CD1c-positive myeloid dendritic cell (primary cell): ENCODE measurements at regions not wholly inside any gene's neighbourhood (a gene's known extent, or its start where the extent isn't known, plus 50 kb on each side); places are given as distances from the start of the nearest gene placed in this dataset.
"Not testable (repeated sequence)": the region's sequence is repeated elsewhere in the genome, so short reads cannot be mapped to it uniquely, and the experiment has no call there.

ENCODE experiments used
- DNase-seq: peaks from one replicate; pipeline ENCODE4 v3.0.0-alpha.2; 2016; ENCODE audit errors: extremely low spot score

DNA sequence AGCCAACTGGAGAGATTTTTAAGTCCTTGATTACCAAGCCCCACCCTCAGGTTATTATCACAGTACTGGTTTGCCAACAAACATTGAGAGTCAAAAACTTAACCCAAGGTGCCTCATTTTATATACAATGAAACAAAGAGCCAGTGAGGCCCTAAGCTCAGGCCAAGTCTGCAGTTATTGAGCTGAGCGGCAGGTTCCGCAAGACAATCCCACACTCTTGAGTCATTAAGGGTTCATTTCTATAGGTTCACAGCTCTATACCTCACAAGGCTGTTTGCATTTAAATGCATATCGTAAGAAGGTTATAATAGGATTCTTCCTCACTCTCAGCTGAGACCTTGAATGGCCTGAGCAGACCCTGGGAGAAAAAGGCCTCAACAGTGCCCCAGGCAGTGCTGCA lies 268.4 kb upstream of the RGPD4 start:
- no peak for DNase-seq

DNA sequence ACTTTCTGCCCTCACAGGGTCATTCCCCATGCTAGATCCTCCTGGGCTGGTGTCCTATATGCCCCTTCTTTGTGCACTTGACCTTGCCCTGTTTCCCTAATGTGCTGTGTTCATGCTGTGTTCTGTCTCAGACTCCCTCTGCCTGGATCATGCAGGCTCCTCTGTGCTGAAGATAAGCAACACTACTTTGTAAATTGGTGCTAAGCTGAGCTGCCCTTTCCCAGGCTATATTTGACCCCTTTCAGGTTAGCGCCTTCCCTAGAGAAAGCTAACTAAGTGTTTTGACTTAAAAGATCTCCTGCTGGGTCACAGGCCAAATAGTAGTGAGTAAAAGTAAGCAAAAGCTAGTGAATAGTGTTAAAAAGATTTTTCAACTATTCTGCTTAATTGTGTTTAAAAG lies 257.2 kb upstream of the RGPD4 start:
- DNase-seq: no peak

DNA sequence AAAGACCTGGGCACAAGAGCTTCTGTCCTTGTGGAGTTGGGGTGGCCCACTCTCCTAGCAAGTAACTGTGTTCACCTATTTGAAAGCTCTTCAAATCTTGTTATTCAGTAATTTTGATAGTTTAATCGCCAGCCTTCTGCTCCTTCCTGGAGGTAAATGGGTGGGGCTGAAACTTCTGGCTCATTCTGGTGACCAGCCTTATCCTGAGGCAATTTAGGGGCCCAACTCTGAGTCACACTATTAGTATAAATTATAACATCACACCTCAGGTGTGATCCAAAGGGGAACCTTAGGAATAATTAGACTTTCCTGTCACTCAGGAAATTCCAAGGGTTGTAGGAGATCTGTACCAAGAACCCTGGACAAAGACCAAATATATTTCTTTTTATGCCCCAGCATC lies 255.8 kb upstream of the RGPD4 start:
- no peak for DNase-seq

DNA sequence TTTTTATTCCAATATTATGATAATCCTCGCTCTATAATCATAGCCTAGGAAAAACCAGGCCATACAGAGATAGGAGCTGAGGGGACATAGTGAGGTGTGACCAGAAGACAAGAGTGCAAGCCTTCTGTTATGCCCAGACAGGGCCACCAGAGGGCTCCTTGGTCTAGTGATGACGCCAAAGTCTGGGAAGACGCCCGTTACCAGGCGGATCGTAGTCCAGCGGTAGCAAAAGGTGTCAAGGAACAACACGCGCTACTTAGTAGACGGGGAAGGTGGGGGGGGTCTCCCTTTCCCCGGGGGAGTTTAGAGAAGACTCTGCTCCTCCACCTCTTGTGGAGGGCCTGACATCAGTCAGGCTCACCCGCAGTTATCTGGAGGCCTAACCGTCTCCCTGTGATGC lies 253.8 kb upstream of the RGPD4 start:
- DNase-seq: not testable (repeated sequence)

DNA sequence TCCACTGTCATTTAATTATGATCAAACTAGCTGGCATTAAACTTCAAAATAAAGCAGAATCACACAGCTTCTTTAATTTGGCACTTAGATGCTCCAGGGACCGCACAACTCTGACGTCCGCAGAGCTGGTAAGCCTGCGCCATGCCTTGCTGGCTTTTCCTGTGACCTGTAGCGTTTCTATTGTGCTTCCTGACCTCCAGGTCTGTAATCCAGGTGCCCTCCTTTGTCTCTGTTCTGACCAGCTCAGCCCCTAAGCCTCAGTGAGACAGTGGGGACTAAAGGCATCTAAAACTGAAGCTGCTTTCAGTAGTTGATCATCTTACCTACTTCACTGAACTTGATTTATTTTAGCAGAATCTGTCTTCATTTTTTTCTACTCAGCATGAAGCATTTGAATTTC lies 249.7 kb upstream of the RGPD4 start:
- no peak for DNase-seq

DNA sequence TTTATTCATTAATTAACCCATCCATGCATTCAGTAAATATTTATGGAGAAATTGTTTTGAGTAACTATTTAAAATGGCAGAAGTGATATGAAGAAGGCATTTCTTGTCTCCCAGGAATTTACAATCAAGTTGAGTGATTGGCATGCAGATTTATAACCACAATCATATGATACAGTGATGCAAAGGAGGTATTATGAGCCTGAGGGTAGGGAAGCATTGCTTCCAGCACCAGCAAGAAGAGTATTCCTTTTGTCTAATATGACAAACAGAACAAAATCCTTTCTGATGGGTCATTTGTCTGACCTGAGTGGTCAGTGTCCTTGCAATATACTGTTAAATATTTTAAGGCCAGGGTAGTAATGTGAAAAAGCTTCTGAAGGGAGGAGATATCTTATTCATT lies 244.2 kb upstream of the RGPD4 start:
- no peak for DNase-seq

DNA sequence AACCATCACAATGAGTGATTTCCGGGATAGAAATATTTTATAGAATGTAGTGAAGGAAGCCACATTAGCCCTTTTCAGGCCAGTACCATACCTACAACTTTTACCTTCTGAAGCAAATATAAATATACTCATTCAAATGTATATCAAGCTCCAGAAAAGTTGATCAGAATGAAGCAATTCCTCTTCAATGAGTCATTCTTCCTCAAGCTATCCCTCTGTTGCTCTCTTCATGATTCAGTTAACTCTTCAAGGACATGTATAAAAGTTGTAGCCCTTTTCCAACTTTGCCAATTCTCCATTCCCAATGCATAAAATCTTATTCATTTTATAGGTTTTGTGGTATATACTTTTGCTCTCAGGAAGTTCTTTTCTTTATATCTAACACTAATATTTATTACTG lies 242.1 kb upstream of the RGPD4 start:
- DNase-seq: no peak

DNA sequence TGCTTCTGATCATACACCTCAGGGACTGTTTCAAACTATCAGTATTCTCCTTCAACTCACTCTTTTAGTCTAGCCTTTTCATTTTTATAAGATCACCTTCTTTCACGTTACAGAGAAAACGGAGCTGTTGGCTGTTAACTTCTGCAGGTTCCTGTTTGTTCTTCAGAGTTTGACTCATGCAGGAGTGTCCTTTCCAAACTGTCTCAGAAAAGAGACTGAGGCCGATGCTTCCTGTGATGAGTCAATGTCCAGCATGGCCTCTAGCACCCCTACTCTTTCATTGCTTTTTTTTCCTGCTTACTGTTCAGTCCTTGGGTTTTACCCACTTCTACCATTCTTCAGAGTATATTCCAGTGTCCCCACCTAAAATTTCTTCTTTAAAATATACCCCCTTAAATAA lies 240.8 kb upstream of the RGPD4 start:
- DNase-seq: no peak

DNA sequence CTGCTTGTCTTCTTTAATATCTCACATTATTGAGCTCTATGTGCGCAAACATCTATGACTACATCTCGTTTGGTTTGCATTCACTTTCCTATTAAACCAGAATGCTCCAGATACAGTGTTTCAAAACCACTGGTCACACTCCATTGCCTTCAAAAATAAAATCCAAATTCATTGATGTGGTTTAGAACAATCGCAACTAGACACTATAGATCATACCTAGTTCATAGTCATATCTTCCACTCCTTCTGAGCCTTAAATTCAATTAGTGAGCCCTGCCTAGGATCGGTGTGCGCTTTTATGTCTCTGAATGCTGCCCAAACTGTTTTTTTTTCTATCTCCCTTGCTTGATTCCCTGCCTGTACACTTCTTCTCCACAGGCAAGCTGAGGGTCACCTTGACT lies 238.5 kb upstream of the RGPD4 start:
- no peak for DNase-seq

DNA sequence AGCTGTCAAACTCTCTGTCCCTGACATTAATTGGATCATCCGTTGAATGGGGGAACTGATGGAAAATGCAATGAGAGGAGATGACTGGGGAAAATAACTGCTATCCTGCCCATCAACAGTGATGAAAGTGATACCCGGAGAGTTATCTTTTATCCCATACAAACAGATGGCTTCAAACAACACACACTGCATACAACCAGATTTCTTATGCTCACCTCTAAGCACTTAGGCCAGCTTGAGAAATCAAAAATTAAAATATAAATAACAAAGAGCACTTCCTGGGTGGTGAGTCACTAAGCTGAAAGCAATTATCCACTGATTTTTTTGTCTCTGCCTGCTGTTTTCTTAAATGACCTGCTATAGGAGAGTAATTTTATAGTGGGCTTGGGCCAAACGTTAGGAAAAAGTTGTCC lies 237.6 kb upstream of the RGPD4 start:
- no peak for DNase-seq

DNA sequence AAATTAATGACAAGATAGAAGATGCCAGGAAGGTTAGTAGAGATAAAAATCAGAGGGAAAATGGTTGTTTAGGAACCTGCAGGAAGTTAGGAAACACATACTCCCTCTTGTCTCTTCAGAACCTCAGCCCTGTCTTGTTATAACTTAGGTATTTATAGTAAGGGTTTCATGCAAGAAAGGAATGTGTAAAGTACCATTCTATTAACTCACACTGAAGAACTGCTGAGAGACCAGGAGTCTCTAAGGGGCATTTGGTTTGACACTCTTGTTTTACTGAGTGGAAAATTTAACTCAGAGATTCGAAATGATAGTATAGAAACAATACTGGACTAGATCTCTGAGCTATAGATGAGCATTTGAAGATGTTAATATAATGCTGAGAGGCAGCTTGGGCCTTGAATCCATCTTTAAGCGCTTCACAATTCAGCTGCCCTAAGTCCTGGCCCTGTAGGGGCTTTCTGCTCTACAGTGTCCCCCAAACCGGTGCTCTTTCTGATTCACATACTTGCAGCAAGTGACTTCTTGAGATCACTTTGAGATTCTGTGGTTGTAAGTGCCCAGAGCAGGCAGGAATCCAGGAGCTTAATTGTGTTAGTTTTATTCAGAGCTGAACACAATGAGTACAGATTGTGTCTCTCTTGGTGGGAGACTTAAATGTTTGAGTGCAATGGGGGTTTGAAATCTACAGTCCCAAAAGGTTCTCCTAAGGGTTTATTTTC lies 235.0 kb upstream of the RGPD4 start:
- no peak for DNase-seq

DNA sequence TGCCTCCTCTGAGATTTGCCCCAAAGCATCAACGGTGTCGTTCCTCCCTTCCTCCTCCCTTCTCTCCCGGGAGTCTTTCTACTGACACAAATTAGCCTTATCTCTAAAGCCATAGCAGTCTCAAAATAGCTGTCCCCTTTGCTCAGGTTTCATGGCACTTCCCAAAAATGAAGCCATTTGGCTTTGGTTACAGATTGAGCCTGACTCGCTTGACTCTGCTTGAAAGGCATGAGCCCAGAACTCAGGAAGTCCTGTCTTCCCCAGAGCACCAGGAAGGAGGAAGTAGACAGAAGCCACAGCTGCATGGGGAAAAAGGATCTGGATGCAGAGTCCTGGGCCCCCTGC lies 234.4 kb upstream of the RGPD4 start:
- no peak for DNase-seq

DNA sequence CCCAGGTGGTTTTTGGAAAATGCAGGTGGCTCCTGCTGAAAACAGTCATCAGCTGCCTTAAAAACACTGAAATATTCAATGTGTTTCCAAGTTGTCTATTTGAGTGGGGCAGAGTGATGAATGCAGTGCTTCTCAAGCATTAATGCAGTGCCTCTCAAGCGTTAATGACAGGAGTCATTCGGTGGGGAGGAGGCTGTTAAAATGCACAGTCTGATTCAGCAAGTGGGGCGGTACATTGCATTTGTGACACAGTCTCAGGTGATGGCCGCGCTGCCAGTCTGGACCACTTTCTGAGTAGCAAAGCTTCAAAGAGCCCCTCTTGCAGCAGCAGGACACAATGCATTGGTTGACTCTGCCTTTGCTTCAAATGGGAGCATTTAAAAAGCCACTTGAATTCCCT lies 231.4 kb upstream of the RGPD4 start:
- no peak for DNase-seq

DNA sequence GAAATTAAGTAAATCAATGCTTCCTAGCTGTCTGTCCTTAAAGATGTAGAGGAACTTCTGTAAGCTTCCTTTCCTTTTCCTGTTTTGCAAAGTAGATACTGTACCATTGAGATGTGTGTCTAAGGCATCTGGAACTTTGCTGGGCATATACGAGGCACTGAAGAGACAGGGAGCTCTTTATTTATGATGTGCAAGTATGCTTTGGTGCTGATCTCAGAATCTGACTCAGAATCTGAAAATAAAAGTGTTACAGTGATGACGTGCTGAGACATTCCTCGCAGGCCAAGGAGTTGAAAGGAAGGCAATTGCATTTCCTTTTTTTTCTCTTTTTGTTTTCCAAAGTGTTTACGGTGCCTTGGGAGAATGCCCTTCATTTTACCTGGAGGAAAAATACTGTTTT lies 230.9 kb upstream of the RGPD4 start:
- DNase-seq: no peak

DNA sequence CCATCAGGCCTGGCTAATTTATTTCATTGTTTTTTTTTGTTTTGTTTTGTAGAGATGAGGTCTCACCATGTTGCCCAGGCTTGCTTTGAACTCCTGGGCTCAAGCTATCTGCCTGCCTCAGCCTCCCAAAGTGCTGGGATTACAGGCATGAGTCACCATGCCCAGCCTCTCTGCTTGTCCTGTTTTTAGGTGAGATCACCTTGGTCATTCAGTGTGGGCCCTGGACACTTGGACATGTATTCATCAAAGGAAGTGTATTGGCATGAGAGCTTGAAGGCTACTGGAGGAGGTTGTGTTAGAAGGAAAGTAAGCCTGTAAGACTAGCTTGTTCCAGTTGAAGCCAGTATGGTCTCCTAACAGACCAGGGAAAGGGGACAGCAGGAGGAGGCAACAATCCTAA lies 229.2 kb upstream of the RGPD4 start:
- no peak for DNase-seq

DNA sequence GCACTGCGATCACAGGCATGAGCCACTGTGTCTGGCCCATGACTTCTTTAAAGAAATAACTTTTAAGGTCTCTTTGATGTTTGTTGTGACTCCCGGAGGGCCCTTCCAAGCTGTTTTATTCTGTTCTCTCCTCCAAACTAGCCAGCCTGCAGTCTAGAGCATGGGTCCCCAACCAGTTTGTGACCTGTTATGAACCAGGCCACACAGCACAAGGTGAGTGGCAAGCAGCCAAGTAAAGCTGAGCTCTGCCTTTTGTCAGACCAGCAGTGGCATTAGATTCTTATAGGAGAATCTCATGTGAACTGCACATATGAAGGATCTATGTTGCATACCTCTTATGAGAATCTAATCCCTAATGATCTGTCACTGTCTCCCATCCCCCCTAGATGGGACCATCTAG lies 223.9 kb upstream of the RGPD4 start:
- no peak for DNase-seq

DNA sequence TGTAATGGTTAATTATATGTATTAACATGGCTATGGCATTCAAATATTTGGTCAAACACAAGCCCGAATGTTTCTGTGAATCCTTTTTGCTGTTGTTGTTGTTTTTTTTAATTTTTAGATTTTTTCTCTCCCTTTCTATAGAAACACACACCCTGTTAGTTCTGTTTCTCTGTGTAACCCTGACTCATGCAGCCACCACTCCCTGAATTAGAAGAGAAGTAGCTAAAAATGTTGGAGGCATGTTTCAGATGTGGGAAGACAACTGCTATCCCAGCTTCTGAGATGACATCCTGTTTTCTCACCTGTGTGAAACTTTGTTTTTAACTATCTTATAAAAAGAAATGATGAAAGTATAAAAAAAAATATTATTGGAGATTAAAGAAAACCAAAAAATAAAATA lies 219.6 kb upstream of the RGPD4 start:
- DNase-seq: no peak

DNA sequence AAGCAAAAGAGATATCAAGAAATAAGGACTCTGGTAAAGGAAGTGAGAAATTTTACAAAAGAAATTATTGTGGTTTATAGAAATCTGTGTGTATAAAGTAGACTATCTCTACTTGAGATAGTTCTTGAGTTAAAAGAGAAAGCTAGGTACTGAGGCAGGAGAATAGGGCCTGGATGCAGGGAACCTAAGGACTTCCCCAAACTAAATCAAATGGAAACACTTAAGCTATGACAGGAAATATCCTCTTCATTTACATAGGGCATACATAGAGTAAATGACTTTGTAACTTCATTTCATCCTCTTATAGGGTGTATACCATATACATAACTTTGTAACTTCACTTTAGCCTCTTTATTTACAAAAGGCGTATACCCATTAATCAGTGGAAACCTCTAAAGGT lies 219.2 kb upstream of the RGPD4 start:
- DNase-seq: no peak

DNA sequence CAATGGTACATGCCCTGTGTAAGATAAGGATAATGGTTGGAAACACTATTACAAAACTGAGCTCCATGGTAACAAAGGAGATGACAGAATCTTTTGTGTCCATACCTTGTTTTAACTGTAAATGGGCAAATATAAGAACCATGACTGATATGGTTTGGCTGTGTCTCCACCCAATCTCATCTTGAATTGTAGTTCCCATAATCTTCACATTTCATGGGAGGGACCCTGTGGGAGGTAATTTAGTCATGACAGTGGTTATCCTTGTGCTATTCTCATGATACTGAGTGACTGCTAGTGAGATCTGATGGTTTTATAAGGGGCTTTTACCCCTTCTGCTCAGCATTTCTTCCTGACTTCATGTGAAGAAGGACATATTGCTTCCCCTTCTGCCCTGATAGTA lies 211.7 kb upstream of the RGPD4 start:
- DNase-seq: no peak

DNA sequence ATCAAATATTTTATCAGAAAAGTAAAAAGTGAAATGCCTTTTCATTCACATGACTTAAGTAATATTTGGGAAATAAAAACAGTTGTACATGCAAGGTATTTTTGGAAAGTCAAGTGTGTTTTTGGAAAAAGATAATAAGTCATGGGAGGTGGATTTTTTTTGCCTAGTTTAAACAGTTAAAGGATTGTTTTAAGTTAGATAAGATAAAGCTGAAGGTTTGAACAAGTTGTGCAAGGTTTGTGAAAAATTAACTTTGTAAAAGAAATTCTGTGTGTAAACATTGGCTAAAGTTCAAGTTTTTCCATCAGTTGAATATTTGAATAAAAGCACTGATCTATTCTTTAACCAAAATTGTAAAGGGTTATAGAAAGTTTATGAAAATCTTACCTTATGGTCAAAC lies 207.9 kb upstream of the RGPD4 start:
- no peak for DNase-seq

DNA sequence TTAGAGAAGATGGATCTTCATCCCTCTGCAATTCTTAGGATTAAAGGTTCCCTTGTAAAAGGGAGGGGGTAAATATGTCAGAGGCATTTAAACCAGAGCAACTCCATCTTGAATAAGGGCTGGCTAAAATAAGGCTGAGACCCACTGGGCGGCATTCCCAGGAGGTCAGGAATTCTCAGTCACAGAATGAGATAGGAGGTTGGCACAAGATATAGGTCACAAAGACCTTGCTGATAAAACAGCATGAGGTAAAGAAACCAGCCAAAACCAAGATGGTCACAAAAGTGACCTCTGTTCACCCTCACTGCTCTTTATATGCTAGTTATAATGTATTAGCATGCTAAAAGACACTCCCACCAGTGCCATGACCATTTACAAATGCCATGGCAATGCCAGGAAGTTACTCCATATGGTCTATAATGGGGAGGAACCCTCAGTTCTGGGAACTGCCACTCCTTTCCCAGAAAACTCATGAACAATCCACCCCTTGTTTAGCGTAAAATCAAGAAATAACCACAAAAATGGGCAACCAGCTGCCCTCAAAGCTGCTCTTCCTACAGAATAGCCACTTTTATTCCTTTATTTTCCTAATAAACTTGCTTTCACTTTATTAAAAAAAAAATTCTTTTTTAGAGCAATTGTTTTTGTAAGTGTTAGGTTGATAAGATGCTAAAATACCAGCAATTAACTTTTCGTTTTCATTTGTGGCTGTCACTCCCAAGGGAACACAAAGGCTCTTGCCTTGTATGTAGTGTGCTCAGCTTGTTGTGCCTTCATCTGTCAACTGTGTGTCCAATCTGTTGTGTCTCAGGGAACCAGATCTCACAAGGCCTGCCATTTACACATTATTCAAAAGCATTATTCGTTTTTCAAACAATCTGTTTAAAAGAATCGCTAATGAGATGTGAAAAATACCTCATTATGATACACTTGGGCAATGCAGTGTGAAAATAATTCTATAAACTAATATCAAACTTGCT lies 205.2 kb upstream of the RGPD4 start:
- DNase-seq: no peak

DNA sequence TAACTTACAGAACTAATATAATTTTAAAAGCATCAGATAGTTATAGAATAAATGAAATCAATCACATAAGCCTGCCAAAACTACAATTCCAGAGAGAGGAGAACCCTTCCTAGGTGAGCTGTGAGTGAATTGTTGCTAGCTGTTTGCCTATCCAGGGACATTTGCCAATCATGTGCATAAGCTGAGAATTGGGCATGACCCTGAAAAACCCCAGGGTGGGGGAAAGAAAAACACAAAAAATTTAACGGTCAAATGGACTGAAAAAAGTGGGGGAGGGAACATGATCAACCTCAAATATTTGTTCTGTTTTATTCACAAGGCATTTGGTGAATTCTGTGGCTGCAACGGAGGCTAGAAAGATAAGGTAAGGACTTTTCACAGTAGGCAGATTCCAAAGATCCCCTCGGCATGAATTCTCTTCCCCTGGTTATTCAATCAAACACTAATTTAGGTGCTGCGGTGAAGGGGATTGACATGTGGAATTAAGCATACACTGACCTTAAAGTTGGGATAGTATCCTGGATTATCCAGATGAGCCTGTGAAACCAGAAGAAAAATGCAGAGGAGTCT lies 203.9 kb upstream of the RGPD4 start:
- DNase-seq: no peak

DNA sequence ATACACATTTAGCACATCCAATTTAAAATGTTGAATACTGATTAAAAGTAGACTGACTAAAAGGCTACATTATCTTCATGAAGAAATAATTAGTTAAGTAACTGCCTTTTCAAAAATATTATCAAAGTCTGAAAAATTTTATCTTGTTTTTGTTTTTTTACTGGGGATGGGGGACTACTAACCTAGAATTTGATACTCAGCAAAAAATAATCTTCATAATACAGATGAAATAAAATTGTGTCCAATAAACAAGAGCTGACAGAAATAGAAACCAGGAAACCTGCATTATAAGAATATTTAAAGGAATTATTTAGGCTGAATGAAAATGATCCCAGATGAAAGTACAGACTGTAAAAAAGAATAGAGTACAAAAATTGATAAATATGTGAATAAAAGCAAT lies 200.7 kb upstream of the RGPD4 start:
- no peak for DNase-seq
